ENCODE measurements at regions not wholly inside any gene's neighbourhood (a gene's known extent, or its start where the extent isn't known, plus 50 kb on each side); places are given as distances from the start of the nearest gene placed in this dataset.

DNA sequence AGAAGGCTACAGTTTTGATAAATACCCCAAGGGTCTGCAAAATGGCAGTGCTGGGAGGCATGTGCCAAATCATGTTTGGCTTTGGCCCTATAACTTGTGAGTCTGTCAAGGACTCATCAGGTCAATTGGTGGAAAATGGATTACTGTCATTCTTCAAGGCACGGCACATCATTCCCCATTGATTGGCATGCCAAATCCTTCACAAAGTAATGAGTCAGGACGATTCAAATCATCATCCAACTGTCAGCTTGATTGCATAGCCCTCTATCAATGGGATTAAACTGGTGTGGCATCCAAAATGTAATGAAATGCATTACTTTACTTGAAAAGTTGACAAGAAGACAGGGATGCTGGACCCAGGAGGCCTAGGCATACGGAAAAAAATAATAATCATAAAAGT lies 441.6 kb upstream of the PIK3C3 start:
- no peak overlapping the region for H2AFZ ChIP-seq (ENCODE audit: low read length)
- peaks cover 1% of the 10 kb centered on the region; the same call in 1 of the 2 replicates for H3K23me2 ChIP-seq (ENCODE audit: low read depth, low read length)
- no peak overlapping the region for H3K9ac ChIP-seq (replicated peaks in 1 of 4; ENCODE audit: extremely low read depth in 1 of 4, low read depth in 3 of 4, low read length in 3 of 4)
- no peak overlapping the region for H2BK20ac ChIP-seq (ENCODE audit: low read length)
- no peaks in the 10 kb centered on the region for H4K20me1 ChIP-seq (replicated peaks in 1 of 2; ENCODE audit: control insufficient read depth in 1 of 2, insufficient read depth in 2 of 2, low read length in 2 of 2)
- no peaks in the 10 kb centered on the region for H3K9me3 ChIP-seq (ENCODE audit: insufficient read depth in 2 of 2, low read depth in 1 of 2, low read length in 1 of 2)
- no peak overlapping the region for H3K4ac ChIP-seq (replicated peaks; ENCODE audit: insufficient read length, low read depth, low read length)
- TF ChIP-seq, protein P1, sequence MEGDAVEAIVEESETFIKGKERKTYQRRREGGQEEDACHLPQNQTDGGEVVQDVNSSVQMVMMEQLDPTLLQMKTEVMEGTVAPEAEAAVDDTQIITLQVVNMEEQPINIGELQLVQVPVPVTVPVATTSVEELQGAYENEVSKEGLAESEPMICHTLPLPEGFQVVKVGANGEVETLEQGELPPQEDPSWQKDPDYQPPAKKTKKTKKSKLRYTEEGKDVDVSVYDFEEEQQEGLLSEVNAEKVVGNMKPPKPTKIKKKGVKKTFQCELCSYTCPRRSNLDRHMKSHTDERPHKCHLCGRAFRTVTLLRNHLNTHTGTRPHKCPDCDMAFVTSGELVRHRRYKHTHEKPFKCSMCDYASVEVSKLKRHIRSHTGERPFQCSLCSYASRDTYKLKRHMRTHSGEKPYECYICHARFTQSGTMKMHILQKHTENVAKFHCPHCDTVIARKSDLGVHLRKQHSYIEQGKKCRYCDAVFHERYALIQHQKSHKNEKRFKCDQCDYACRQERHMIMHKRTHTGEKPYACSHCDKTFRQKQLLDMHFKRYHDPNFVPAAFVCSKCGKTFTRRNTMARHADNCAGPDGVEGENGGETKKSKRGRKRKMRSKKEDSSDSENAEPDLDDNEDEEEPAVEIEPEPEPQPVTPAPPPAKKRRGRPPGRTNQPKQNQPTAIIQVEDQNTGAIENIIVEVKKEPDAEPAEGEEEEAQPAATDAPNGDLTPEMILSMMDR (IDR thresholded peaks at IDR 0.05; ENCODE audit: control extremely low read depth in 1 of 3, insufficient read depth in 1 of 3, low read depth in 1 of 3, low read length in 3 of 3) = no peak
- TF ChIP-seq, protein P2, sequence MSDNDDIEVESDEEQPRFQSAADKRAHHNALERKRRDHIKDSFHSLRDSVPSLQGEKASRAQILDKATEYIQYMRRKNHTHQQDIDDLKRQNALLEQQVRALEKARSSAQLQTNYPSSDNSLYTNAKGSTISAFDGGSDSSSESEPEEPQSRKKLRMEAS (IDR thresholded peaks at IDR 0.05) = no peak
- no peaks in the 10 kb centered on the region; a peak in 1 of 8 replicates for H3K36me3 ChIP-seq (ENCODE audit: control insufficient read depth in 2 of 4, insufficient read depth in 4 of 4, low read length in 3 of 4)
- H2AK5ac ChIP-seq (ENCODE audit: low read depth, low read length) = no peak overlapping the region
- no peaks in the 10 kb centered on the region for H3K79me1 ChIP-seq (ENCODE audit: low read depth, low read length)
- H4K5ac ChIP-seq (ENCODE audit: insufficient read length, low read depth, low read length) = no peak overlapping the region
- H3K27me3 ChIP-seq (replicated peaks in 1 of 4; ENCODE audit: control insufficient read depth in 3 of 4, extremely low read depth in 1 of 4, insufficient read depth in 3 of 4, low read length in 3 of 4) = no peaks in the 10 kb centered on the region
- 98% methylated on average over 3 of the region's 3 CpGs; no CpG with 5 or more reads in 1 of the 2 experiments for WGBS, 2 experiments (ENCODE audit: extremely low coverage in 1 of 2, insufficient coverage in 1 of 2, insufficient read length in 1 of 2, insufficient replicate concordance in 2 of 2, low coverage in 1 of 2, low lambda C conversion rate in 2 of 2, missing lambda C conversion rate in 1 of 2)
- no peak overlapping the region for H3K4me3 ChIP-seq (ENCODE audit: extremely low read depth in 1 of 4, insufficient read depth in 2 of 4, low read depth in 3 of 4, low read length in 4 of 4)
- ChIA-PET CTCF (ENCODE audit: partially characterized antibody) (no interaction called here), POLR2A (ENCODE audit: partially characterized antibody) (no interaction called here)
- H3K4me2 ChIP-seq (ENCODE audit: insufficient read depth in 1 of 2, low read depth in 2 of 2, low read length in 2 of 2) = no peak overlapping the region
- H4K91ac ChIP-seq (replicated peaks; ENCODE audit: insufficient read length, low read length) = no peak overlapping the region
- no peak overlapping the region for H3K14ac ChIP-seq (ENCODE audit: insufficient read length)
- FAIRE-seq (no peak), DNase-seq (ENCODE audit: low read depth in 1 of 2, low spot score in 2 of 2) (no peak)
- H3K27ac ChIP-seq (ENCODE audit: low read depth, low read length) = no peak overlapping the region
- no peak overlapping the region for H2BK15ac ChIP-seq (ENCODE audit: low read length)
- H3K4me1 ChIP-seq (replicated peaks in 1 of 4; ENCODE audit: control insufficient read depth in 3 of 4, insufficient read depth in 4 of 4, low read length in 3 of 4) = no peaks in the 10 kb centered on the region
- no peak overlapping the region for H2BK120ac ChIP-seq (replicated peaks; ENCODE audit: low read depth, low read length)
- H2BK5ac ChIP-seq (ENCODE audit: low read depth, low read length) = no peak overlapping the region
- H4K8ac ChIP-seq (ENCODE audit: extremely low read depth, insufficient read depth, low read length) = no peak overlapping the region
- H3K23ac ChIP-seq (ENCODE audit: insufficient read length) = no peak overlapping the region
- no peak overlapping the region for H3K56ac ChIP-seq (replicated peaks; ENCODE audit: insufficient read length, low read depth, low read length)
- no peak overlapping the region for H2BK12ac ChIP-seq (ENCODE audit: low read depth, low read length)
- H3K79me2 ChIP-seq (ENCODE audit: control insufficient read depth in 1 of 2, insufficient read depth in 2 of 2, low read length in 2 of 2) = no peaks in the 10 kb centered on the region
- H3K18ac ChIP-seq (ENCODE audit: extremely low read depth, low read length) = no peak overlapping the region

Data from H1 (cell line).